ENCODE measurements at regions not wholly inside any gene's neighbourhood (a gene's known extent, or its start where the extent isn't known, plus 50 kb on each side); places are given as distances from the start of the nearest gene placed in this dataset.

- TF ChIP-seq, protein P1, sequence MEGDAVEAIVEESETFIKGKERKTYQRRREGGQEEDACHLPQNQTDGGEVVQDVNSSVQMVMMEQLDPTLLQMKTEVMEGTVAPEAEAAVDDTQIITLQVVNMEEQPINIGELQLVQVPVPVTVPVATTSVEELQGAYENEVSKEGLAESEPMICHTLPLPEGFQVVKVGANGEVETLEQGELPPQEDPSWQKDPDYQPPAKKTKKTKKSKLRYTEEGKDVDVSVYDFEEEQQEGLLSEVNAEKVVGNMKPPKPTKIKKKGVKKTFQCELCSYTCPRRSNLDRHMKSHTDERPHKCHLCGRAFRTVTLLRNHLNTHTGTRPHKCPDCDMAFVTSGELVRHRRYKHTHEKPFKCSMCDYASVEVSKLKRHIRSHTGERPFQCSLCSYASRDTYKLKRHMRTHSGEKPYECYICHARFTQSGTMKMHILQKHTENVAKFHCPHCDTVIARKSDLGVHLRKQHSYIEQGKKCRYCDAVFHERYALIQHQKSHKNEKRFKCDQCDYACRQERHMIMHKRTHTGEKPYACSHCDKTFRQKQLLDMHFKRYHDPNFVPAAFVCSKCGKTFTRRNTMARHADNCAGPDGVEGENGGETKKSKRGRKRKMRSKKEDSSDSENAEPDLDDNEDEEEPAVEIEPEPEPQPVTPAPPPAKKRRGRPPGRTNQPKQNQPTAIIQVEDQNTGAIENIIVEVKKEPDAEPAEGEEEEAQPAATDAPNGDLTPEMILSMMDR (IDR thresholded peaks at IDR 0.05; ENCODE audit: insufficient read depth, low read length): no peak
- no peak for TF ChIP-seq POLR2AphosphoS5 (IDR thresholded peaks at IDR 0.05; ENCODE audit: low read depth)
Observed at GRCh38 chr1:59077466-59078069, 219.3 kb upstream of the FGGY start.

Measured in HL-60 (cell line).